ENCODE measurements at regions not wholly inside any gene's neighbourhood (a gene's known extent, or its start where the extent isn't known, plus 50 kb on each side); places are given as distances from the start of the nearest gene placed in this dataset.

- Histone ChIP-seq H3K4me3 (ENCODE audit: low read depth, low read length) (no peak overlapping the region), H3K27me3 (ENCODE audit: control insufficient read depth, insufficient read depth, low read length) (no peaks in the 10 kb centered on the region), H3K36me3 (ENCODE audit: control insufficient read depth, insufficient read depth, low read length) (no peaks in the 10 kb centered on the region)
- DNase-seq (ENCODE audit: low read depth): no peak
- TF ChIP-seq, protein P1, sequence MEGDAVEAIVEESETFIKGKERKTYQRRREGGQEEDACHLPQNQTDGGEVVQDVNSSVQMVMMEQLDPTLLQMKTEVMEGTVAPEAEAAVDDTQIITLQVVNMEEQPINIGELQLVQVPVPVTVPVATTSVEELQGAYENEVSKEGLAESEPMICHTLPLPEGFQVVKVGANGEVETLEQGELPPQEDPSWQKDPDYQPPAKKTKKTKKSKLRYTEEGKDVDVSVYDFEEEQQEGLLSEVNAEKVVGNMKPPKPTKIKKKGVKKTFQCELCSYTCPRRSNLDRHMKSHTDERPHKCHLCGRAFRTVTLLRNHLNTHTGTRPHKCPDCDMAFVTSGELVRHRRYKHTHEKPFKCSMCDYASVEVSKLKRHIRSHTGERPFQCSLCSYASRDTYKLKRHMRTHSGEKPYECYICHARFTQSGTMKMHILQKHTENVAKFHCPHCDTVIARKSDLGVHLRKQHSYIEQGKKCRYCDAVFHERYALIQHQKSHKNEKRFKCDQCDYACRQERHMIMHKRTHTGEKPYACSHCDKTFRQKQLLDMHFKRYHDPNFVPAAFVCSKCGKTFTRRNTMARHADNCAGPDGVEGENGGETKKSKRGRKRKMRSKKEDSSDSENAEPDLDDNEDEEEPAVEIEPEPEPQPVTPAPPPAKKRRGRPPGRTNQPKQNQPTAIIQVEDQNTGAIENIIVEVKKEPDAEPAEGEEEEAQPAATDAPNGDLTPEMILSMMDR (IDR thresholded peaks at IDR 0.05; ENCODE audit: insufficient read depth, low read length, poor library complexity, severe bottlenecking): no peak
Observed at GRCh38 chr9:80028501-80028900, 456.7 kb downstream of the TLE4 start.

GRCh38 chr9:80025796-80026520 lies 454.2 kb downstream of the TLE4 start:
- DNase-seq (ENCODE audit: low read depth): no peak
- Histone ChIP-seq H3K4me3 (ENCODE audit: low read depth, low read length) (no peak overlapping the region), H3K27me3 (ENCODE audit: control insufficient read depth, insufficient read depth, low read length) (no peaks in the 10 kb centered on the region), H3K36me3 (ENCODE audit: control insufficient read depth, insufficient read depth, low read length) (no peaks in the 10 kb centered on the region)
- TF ChIP-seq, protein P1 (IDR thresholded peaks at IDR 0.05; ENCODE audit: insufficient read depth, low read length, poor library complexity, severe bottlenecking): no peak

DNA sequence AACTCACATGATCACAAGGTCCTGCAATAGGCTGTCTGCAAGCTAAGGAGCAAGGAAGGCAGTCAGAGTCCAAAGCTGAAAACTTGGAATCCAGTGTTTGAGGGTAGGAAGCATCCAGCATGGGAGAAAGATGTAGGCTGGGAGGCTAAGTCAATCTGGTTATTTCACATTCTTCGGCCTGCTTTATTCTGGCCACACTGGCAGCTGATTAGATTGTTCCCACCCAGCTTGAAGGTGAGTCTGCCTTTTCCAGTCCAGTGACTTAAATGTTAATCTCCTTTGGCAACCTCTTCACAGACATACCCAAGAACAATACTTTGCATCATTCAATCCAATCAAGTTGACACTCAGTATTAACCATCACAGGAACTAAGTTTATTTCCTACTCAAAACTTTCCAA lies 453.4 kb downstream of the TLE4 start:
- no peaks in the 10 kb centered on the region for H3K27me3 ChIP-seq (ENCODE audit: control insufficient read depth, insufficient read depth, low read length)
- H3K36me3 ChIP-seq (ENCODE audit: control insufficient read depth, insufficient read depth, low read length): no peaks in the 10 kb centered on the region
- TF ChIP-seq, protein P1 (IDR thresholded peaks at IDR 0.05; ENCODE audit: insufficient read depth, low read length, poor library complexity, severe bottlenecking): no peak
- no peak overlapping the region for H3K4me3 ChIP-seq (ENCODE audit: low read depth, low read length)
- no peak for DNase-seq (ENCODE audit: low read depth)

DNA sequence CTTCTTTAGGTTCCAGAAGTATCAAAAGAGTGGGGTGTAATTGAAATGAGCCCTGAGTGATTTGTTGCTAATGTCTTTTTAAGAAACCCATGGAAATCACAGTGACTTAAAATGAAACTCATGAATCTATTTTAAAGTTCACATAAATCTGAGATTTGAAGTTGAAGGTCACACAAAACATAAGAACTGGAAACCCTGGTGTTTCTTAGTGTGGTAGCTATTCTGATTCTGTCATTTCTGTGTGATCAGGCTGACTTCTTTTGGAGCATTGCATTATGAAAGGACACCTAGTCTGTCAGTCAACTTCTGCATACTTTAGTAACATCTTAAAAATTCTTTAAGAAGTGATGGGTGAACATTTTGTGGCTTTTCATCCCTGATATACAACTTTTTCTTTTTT lies 448.8 kb downstream of the TLE4 start:
- no peak for DNase-seq (ENCODE audit: low read depth)
- TF ChIP-seq, protein P1 (IDR thresholded peaks at IDR 0.05; ENCODE audit: insufficient read depth, low read length, poor library complexity, severe bottlenecking): no peak
- Histone ChIP-seq H3K36me3 (ENCODE audit: control insufficient read depth, insufficient read depth, low read length) (no peaks in the 10 kb centered on the region), H3K4me3 (ENCODE audit: low read depth, low read length) (no peak overlapping the region), H3K27me3 (ENCODE audit: control insufficient read depth, insufficient read depth, low read length) (no peaks in the 10 kb centered on the region)

DNA sequence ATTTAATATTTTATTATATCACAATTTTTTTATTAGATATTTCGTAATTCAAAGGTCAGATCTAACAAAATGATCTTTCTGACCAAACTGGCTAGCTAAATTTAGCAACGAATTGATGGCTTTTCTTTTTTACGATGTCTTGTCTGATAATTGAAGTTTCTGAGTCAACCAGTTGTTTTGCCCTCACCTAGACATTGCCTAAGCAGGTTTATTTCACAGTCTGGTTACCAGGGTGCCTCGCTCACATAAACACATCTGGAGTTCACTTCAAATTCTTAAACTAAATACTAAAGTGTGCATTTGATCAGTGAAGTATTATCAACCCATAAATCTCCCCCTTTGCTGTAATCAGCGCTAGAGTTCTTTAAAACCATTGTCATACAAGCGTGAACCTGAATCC lies 448.3 kb downstream of the TLE4 start:
- no peak for DNase-seq (ENCODE audit: low read depth)
- TF ChIP-seq, protein P1 (IDR thresholded peaks at IDR 0.05; ENCODE audit: insufficient read depth, low read length, poor library complexity, severe bottlenecking): no peak
- Histone ChIP-seq H3K4me3 (ENCODE audit: low read depth, low read length) (no peak overlapping the region), H3K27me3 (ENCODE audit: control insufficient read depth, insufficient read depth, low read length) (no peaks in the 10 kb centered on the region), H3K36me3 (ENCODE audit: control insufficient read depth, insufficient read depth, low read length) (no peaks in the 10 kb centered on the region)

- TF ChIP-seq, protein P1 (IDR thresholded peaks at IDR 0.05; ENCODE audit: insufficient read depth, low read length, poor library complexity, severe bottlenecking): no peak
Observed at GRCh38 chr9:80013891-80014290, 442.1 kb downstream of the TLE4 start.

More at GRCh38 chr9:80013891-80014290, 442.1 kb downstream of the TLE4 start:
- DNase-seq (ENCODE audit: low read depth): no peak
- Histone ChIP-seq H3K4me3 (ENCODE audit: low read depth, low read length) (no peak overlapping the region), H3K27me3 (ENCODE audit: control insufficient read depth, insufficient read depth, low read length) (no peaks in the 10 kb centered on the region), H3K36me3 (ENCODE audit: control insufficient read depth, insufficient read depth, low read length) (no peaks in the 10 kb centered on the region)

All from kidney epithelial cell (primary cell).